ENCODE measurements at regions not wholly inside any gene's neighbourhood (a gene's known extent, or its start where the extent isn't known, plus 50 kb on each side); places are given as distances from the start of the nearest gene placed in this dataset.

GRCh38 chr2:189231719-189232323, 52.3 kb upstream of the COL5A2 start:
- H3K36me3 ChIP-seq, result no peaks in the 10 kb centered on the region
- H3K27me3 ChIP-seq (replicated peaks; ENCODE audit: insufficient read depth), result no peaks in the 10 kb centered on the region
- DNase-seq (ENCODE audit: low spot score), result no peak
- no peak for ATAC-seq (ENCODE audit: insufficient number of reproducible peaks, low FRiP score, low read depth)
- H3K4me1 ChIP-seq (ENCODE audit: control insufficient read depth in 1 of 2, low read depth in 2 of 2), result peaks cover 0 to 4% of the 10 kb centered on the region in 2 donors
- no peaks in the 10 kb centered on the region for H3K9me3 ChIP-seq
- no peak for TF ChIP-seq CTCF (IDR thresholded peaks at IDR 0.05)
- no peak overlapping the region for H3K4me3 ChIP-seq
- no peak overlapping the region for H3K27ac ChIP-seq

- DNase-seq (ENCODE audit: low spot score), result no peak
- ATAC-seq (ENCODE audit: insufficient number of reproducible peaks, low FRiP score, low read depth), result no peak
- Histone ChIP-seq H3K36me3 (no peaks in the 10 kb centered on the region), H3K4me3 (no peak overlapping the region), H3K27ac (no peak overlapping the region), H3K27me3 (replicated peaks; ENCODE audit: insufficient read depth) (no peaks in the 10 kb centered on the region), H3K4me1 (ENCODE audit: control insufficient read depth in 1 of 2, low read depth in 2 of 2) (peaks cover 0 to 4% of the 10 kb centered on the region in 2 donors), H3K9me3 (no peaks in the 10 kb centered on the region)
- TF ChIP-seq CTCF (IDR thresholded peaks at IDR 0.05), result no peak
These were observed 53.3 kb upstream of the COL5A2 start for GRCh38 chr2:189232759-189233406.

GRCh38 chr2:189233527-189233926, 54.0 kb upstream of the COL5A2 start:
- no peak for DNase-seq (ENCODE audit: low spot score)
- Histone ChIP-seq H3K4me3 (no peak overlapping the region), H3K36me3 (no peaks in the 10 kb centered on the region), H3K27me3 (replicated peaks; ENCODE audit: insufficient read depth) (no peaks in the 10 kb centered on the region), H3K4me1 (ENCODE audit: control insufficient read depth in 1 of 2, low read depth in 2 of 2) (peaks cover 0 to 4% of the 10 kb centered on the region in 2 donors), H3K9me3 (no peaks in the 10 kb centered on the region), H3K27ac (no peak overlapping the region)
- TF ChIP-seq CTCF (IDR thresholded peaks at IDR 0.05), result no peak
- no peak for ATAC-seq (ENCODE audit: insufficient number of reproducible peaks, low FRiP score, low read depth)

GRCh38 chr2:189234991-189235390, 55.4 kb upstream of the COL5A2 start:
- no peaks in the 10 kb centered on the region for H3K27me3 ChIP-seq (replicated peaks; ENCODE audit: insufficient read depth)
- DNase-seq (ENCODE audit: low spot score) (no peak), ATAC-seq (ENCODE audit: insufficient number of reproducible peaks, low FRiP score, low read depth) (no peak)
- H3K27ac ChIP-seq, result no peak overlapping the region
- H3K4me3 ChIP-seq, result no peak overlapping the region
- no peak for TF ChIP-seq CTCF (IDR thresholded peaks at IDR 0.05)
- H3K36me3 ChIP-seq, result no peaks in the 10 kb centered on the region
- no peaks in the 10 kb centered on the region for H3K9me3 ChIP-seq
- H3K4me1 ChIP-seq (ENCODE audit: control insufficient read depth in 1 of 2, low read depth in 2 of 2), result peaks cover 0 to 4% of the 10 kb centered on the region in 2 donors

GRCh38 chr2:189236066-189236465, 56.5 kb upstream of the COL5A2 start:
- DNase-seq (ENCODE audit: low spot score) (no peak), ATAC-seq (ENCODE audit: insufficient number of reproducible peaks, low FRiP score, low read depth) (no peak)
- H3K27ac ChIP-seq, result no peak overlapping the region
- peaks cover 0 to 4% of the 10 kb centered on the region in 2 donors for H3K4me1 ChIP-seq (ENCODE audit: control insufficient read depth in 1 of 2, low read depth in 2 of 2)
- no peaks in the 10 kb centered on the region for H3K9me3 ChIP-seq
- no peak for TF ChIP-seq CTCF (IDR thresholded peaks at IDR 0.05)
- H3K27me3 ChIP-seq (replicated peaks; ENCODE audit: insufficient read depth), result no peaks in the 10 kb centered on the region
- H3K4me3 ChIP-seq, result no peak overlapping the region
- no peaks in the 10 kb centered on the region for H3K36me3 ChIP-seq
